ENCODE measurements at regions not wholly inside any gene's neighbourhood (a gene's known extent, or its start where the extent isn't known, plus 50 kb on each side); places are given as distances from the start of the nearest gene placed in this dataset.
"Not testable (repeated sequence)": the region's sequence is repeated elsewhere in the genome, so short reads cannot be mapped to it uniquely, and the experiment has no call there.

GRCh38 chr22:48717883-48718817, 1109.5 kb downstream of the BRD1 start:
- Histone ChIP-seq H3K27me3 (replicated peaks; ENCODE audit: control insufficient read depth, insufficient read depth, low read length) (no peaks in the 10 kb centered on the region), H3K4me3 (replicated peaks; ENCODE audit: low read depth, low read length) (no peak overlapping the region), H3K36me3 (ENCODE audit: control insufficient read depth, insufficient read depth, low read length) (no peaks in the 10 kb centered on the region)
- no peak for DNase-seq (ENCODE audit: extremely low read depth, insufficient read length)
- no peak for TF ChIP-seq CTCF (IDR thresholded peaks at IDR 0.05; ENCODE audit: insufficient read depth, low read length, poor library complexity, severe bottlenecking)

- DNase-seq (ENCODE audit: extremely low read depth, insufficient read length): no peak
- no peaks in the 10 kb centered on the region for H3K27me3 ChIP-seq (replicated peaks; ENCODE audit: control insufficient read depth, insufficient read depth, low read length)
These were observed 1110.4 kb downstream of the BRD1 start for GRCh38 chr22:48717076-48717810.

GRCh38 chr22:48716154-48716553, 1111.5 kb downstream of the BRD1 start:
- not testable (repeated sequence) for DNase-seq (ENCODE audit: extremely low read depth, insufficient read length); H3K36me3 ChIP-seq (ENCODE audit: control insufficient read depth, insufficient read depth, low read length); H3K27me3 ChIP-seq (replicated peaks; ENCODE audit: control insufficient read depth, insufficient read depth, low read length); H3K4me3 ChIP-seq (replicated peaks; ENCODE audit: low read depth, low read length)

More at GRCh38 chr22:48717076-48717810, 1110.4 kb downstream of the BRD1 start:
- no peaks in the 10 kb centered on the region for H3K36me3 ChIP-seq (ENCODE audit: control insufficient read depth, insufficient read depth, low read length)
- no peak for TF ChIP-seq CTCF (IDR thresholded peaks at IDR 0.05; ENCODE audit: insufficient read depth, low read length, poor library complexity, severe bottlenecking)
- H3K4me3 ChIP-seq (replicated peaks; ENCODE audit: low read depth, low read length): no peak overlapping the region

- no peaks in the 10 kb centered on the region for H3K27me3 ChIP-seq (replicated peaks; ENCODE audit: control insufficient read depth, insufficient read depth, low read length)
- no peak for DNase-seq (ENCODE audit: extremely low read depth, insufficient read length)
- no peak for TF ChIP-seq CTCF (IDR thresholded peaks at IDR 0.05; ENCODE audit: insufficient read depth, low read length, poor library complexity, severe bottlenecking)
- no peaks in the 10 kb centered on the region for H3K36me3 ChIP-seq (ENCODE audit: control insufficient read depth, insufficient read depth, low read length)
- H3K4me3 ChIP-seq (replicated peaks; ENCODE audit: low read depth, low read length): no peak overlapping the region
These were observed 1112.2 kb downstream of the BRD1 start for GRCh38 chr22:48715511-48715910.

GRCh38 chr22:48714231-48714630, 1113.4 kb downstream of the BRD1 start:
- Histone ChIP-seq H3K4me3 (replicated peaks; ENCODE audit: low read depth, low read length) (no peak overlapping the region), H3K36me3 (ENCODE audit: control insufficient read depth, insufficient read depth, low read length) (no peaks in the 10 kb centered on the region), H3K27me3 (replicated peaks; ENCODE audit: control insufficient read depth, insufficient read depth, low read length) (no peaks in the 10 kb centered on the region)
- TF ChIP-seq CTCF (IDR thresholded peaks at IDR 0.05; ENCODE audit: insufficient read depth, low read length, poor library complexity, severe bottlenecking): no peak
- no peak for DNase-seq (ENCODE audit: extremely low read depth, insufficient read length)
